ENCODE measurements at regions not wholly inside any gene's neighbourhood (a gene's known extent, or its start where the extent isn't known, plus 50 kb on each side); places are given as distances from the start of the nearest gene placed in this dataset.

DNA sequence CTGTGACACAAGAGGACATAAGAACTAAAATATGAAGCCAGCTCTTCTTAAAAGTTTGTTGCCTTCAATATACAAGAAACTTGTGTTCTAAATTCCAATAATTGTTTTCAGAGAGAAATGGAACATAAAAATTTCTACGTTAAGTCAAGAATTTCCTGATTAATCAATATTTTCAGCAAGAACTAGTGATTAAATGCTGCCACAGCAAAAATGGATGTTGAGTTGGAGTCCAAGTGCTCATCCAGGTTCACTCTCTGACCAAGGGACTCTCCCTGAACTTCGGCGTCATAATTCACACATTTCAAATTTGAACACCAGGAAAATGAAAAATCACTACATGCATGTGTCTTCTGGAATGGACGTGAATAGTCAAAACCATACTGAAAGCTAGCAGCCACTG is 1263.6 kb upstream of the GOT2 start:
- no peak for TF ChIP-seq ZBTB7A (IDR thresholded peaks at IDR 0.05; ENCODE audit: low read depth)
- no peak for TF ChIP-seq TEAD4 (IDR thresholded peaks at IDR 0.05)
- no peak for TF ChIP-seq EP300 (IDR thresholded peaks at IDR 0.05; ENCODE audit: borderline replicate concordance)
- no peak for TF ChIP-seq FOXM1 (IDR thresholded peaks at IDR 0.05; ENCODE audit: borderline replicate concordance, low read depth)
- TF ChIP-seq, protein P1, sequence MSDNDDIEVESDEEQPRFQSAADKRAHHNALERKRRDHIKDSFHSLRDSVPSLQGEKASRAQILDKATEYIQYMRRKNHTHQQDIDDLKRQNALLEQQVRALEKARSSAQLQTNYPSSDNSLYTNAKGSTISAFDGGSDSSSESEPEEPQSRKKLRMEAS (IDR thresholded peaks at IDR 0.05) = no peak

DNA sequence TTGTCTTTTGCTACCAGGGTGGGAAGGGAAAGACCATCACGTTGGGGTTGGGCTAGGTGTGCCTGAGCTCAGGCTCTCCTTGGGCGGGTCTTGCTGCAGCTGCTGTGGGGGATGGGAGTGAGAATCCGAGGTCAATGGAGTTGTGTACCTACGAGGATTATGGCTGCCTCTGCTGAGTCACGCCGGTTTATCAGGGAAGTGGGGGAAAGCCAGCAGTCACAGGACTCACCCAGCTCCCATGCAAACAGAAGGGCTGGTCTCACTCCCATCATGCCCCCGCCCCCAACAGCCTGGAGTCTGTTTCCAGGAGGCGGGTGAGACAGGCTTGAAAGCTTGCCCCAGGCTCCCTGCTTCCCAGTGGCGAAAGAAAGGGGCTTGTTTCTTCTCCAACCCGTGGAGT is 1259.0 kb upstream of the GOT2 start:
- TF ChIP-seq, protein P2, sequence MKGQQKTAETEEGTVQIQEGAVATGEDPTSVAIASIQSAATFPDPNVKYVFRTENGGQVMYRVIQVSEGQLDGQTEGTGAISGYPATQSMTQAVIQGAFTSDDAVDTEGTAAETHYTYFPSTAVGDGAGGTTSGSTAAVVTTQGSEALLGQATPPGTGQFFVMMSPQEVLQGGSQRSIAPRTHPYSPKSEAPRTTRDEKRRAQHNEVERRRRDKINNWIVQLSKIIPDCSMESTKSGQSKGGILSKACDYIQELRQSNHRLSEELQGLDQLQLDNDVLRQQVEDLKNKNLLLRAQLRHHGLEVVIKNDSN (IDR thresholded peaks at IDR 0.05) = no peak
- TF ChIP-seq, protein P3, sequence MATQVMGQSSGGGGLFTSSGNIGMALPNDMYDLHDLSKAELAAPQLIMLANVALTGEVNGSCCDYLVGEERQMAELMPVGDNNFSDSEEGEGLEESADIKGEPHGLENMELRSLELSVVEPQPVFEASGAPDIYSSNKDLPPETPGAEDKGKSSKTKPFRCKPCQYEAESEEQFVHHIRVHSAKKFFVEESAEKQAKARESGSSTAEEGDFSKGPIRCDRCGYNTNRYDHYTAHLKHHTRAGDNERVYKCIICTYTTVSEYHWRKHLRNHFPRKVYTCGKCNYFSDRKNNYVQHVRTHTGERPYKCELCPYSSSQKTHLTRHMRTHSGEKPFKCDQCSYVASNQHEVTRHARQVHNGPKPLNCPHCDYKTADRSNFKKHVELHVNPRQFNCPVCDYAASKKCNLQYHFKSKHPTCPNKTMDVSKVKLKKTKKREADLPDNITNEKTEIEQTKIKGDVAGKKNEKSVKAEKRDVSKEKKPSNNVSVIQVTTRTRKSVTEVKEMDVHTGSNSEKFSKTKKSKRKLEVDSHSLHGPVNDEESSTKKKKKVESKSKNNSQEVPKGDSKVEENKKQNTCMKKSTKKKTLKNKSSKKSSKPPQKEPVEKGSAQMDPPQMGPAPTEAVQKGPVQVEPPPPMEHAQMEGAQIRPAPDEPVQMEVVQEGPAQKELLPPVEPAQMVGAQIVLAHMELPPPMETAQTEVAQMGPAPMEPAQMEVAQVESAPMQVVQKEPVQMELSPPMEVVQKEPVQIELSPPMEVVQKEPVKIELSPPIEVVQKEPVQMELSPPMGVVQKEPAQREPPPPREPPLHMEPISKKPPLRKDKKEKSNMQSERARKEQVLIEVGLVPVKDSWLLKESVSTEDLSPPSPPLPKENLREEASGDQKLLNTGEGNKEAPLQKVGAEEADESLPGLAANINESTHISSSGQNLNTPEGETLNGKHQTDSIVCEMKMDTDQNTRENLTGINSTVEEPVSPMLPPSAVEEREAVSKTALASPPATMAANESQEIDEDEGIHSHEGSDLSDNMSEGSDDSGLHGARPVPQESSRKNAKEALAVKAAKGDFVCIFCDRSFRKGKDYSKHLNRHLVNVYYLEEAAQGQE (IDR thresholded peaks at IDR 0.05; ENCODE audit: low read depth) = no peak
- TF ChIP-seq YY1 (IDR thresholded peaks at IDR 0.05; ENCODE audit: low read depth) (no peak), CEBPB (IDR thresholded peaks at IDR 0.05) (no peak), ZBTB7A (IDR thresholded peaks at IDR 0.05; ENCODE audit: low read depth) (no peak), CREB1 (IDR thresholded peaks at IDR 0.05; ENCODE audit: low read depth) (no peak), FOXM1 (IDR thresholded peaks at IDR 0.05; ENCODE audit: borderline replicate concordance, low read depth) (no peak), EP300 (IDR thresholded peaks at IDR 0.05; ENCODE audit: borderline replicate concordance) (no peak), TAF1 (IDR thresholded peaks at IDR 0.05; ENCODE audit: low read depth) (no peak), TCF12 (IDR thresholded peaks at IDR 0.05; ENCODE audit: low read depth) (no peak), NFIC (IDR thresholded peaks at IDR 0.05) (no peak)

DNA sequence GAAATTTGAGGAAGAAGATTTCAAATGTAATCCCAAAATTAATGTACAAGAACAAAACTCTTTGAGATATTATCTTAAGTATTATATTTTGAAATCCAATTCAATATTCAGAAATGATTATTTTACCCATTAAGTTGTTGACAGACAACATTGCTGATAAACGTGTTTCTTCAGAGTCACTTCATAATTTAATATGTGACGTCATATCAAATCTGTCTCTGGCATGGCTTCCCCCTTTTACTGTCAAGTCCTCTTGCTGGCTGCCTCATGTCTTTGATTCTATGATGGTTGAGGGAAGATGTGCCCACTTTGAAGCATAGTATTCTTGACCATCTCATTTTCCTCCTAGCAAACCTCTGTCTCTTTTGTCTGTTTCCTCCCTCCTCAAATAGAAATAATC is 1257.1 kb upstream of the GOT2 start:
- TF ChIP-seq, protein P3 (IDR thresholded peaks at IDR 0.05; ENCODE audit: low read depth) = no peak
- TF ChIP-seq, protein P1 (IDR thresholded peaks at IDR 0.05) = no peak
- TF ChIP-seq ZBTB7A (IDR thresholded peaks at IDR 0.05; ENCODE audit: low read depth) (no peak), FOXM1 (IDR thresholded peaks at IDR 0.05; ENCODE audit: borderline replicate concordance, low read depth) (no peak), TCF12 (IDR thresholded peaks at IDR 0.05; ENCODE audit: low read depth) (no peak), YY1 (IDR thresholded peaks at IDR 0.05; ENCODE audit: low read depth) (no peak), NFIC (IDR thresholded peaks at IDR 0.05) (no peak), TAF1 (IDR thresholded peaks at IDR 0.05; ENCODE audit: low read depth) (no peak), EP300 (IDR thresholded peaks at IDR 0.05; ENCODE audit: borderline replicate concordance) (no peak), CREB1 (IDR thresholded peaks at IDR 0.05; ENCODE audit: low read depth) (no peak), RAD21 (IDR thresholded peaks at IDR 0.05; ENCODE audit: low read depth) (no peak), CEBPB (IDR thresholded peaks at IDR 0.05) (no peak), TEAD4 (IDR thresholded peaks at IDR 0.05) (no peak)

DNA sequence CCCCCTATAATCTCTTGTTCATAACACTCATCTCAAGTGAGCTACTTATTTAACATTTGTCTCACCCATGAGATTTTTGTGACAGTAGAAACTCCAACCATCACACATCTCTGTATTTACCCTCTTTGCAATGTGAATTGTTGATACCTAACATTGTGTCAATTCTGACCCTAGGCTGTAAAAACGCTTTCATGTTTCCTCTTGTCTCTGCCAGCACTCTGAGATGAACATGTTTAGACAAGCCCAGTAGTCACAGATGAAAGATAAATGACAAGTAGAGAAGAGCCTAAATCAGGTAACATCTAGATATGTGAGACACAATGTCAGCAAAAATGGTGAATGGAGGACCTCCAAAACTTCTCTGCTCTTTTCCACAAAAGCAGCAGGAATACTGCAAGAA is 1254.5 kb upstream of the GOT2 start:
- TF ChIP-seq FOXM1 (IDR thresholded peaks at IDR 0.05; ENCODE audit: borderline replicate concordance, low read depth) = no peak
- TF ChIP-seq RAD21 (IDR thresholded peaks at IDR 0.05; ENCODE audit: low read depth) = no peak
- TF ChIP-seq TCF12 (IDR thresholded peaks at IDR 0.05; ENCODE audit: low read depth) = no peak
- TF ChIP-seq, protein P1 (IDR thresholded peaks at IDR 0.05) = no peak

DNA sequence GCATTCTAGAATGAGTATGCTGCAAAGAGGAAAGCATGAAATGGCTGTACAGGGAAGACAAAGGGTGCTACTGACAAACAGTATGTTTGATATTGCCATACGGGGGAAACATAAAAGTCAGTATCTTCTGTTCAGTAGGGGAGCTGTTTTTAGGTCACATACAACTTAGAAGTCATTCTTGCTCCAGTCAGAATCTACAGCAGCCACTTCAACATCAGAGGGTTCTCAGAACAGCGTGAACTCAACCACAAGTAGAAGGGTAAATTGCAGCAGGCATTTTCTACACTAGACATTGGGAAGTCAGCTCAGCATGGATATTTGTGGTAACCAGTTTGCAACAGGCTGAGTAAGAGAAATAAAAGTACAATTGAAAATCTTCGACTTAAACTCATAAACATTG is 1241.8 kb upstream of the GOT2 start:
- TF ChIP-seq CREB1 (IDR thresholded peaks at IDR 0.05; ENCODE audit: low read depth) (no peak), NFIC (IDR thresholded peaks at IDR 0.05) (no peak), TCF12 (IDR thresholded peaks at IDR 0.05; ENCODE audit: low read depth) (no peak), RAD21 (IDR thresholded peaks at IDR 0.05; ENCODE audit: low read depth) (no peak), YY1 (IDR thresholded peaks at IDR 0.05; ENCODE audit: low read depth) (no peak), FOXM1 (IDR thresholded peaks at IDR 0.05; ENCODE audit: borderline replicate concordance, low read depth) (no peak), CEBPB (IDR thresholded peaks at IDR 0.05) (no peak), ZBTB7A (IDR thresholded peaks at IDR 0.05; ENCODE audit: low read depth) (no peak), TEAD4 (IDR thresholded peaks at IDR 0.05) (no peak), EGR1 (IDR thresholded peaks at IDR 0.05) (no peak), EP300 (IDR thresholded peaks at IDR 0.05; ENCODE audit: borderline replicate concordance) (no peak), TAF1 (IDR thresholded peaks at IDR 0.05; ENCODE audit: low read depth) (no peak)
- TF ChIP-seq, protein P2 (IDR thresholded peaks at IDR 0.05) = no peak
- TF ChIP-seq, protein P1 (IDR thresholded peaks at IDR 0.05) = no peak
- TF ChIP-seq, protein P3 (IDR thresholded peaks at IDR 0.05; ENCODE audit: low read depth) = no peak
